GM19023 (cell line): ENCODE measurements at regions not wholly inside any gene's neighbourhood (a gene's known extent, or its start where the extent isn't known, plus 50 kb on each side); places are given as distances from the start of the nearest gene placed in this dataset.

ENCODE experiments used
- ATAC-seq: cut with Tn5 transposase; IDR thresholded peaks from one replicate; pipeline ENCODE4 v1.9.1; 2021; ENCODE audit warnings: mild to moderate bottlenecking, moderate library complexity; ENCODE audit not compliant: unreplicated experiment

GRCh38 chr15:93830221-93831080, 400.9 kb upstream of the MCTP2 start:
- no peak for ATAC-seq

DNA sequence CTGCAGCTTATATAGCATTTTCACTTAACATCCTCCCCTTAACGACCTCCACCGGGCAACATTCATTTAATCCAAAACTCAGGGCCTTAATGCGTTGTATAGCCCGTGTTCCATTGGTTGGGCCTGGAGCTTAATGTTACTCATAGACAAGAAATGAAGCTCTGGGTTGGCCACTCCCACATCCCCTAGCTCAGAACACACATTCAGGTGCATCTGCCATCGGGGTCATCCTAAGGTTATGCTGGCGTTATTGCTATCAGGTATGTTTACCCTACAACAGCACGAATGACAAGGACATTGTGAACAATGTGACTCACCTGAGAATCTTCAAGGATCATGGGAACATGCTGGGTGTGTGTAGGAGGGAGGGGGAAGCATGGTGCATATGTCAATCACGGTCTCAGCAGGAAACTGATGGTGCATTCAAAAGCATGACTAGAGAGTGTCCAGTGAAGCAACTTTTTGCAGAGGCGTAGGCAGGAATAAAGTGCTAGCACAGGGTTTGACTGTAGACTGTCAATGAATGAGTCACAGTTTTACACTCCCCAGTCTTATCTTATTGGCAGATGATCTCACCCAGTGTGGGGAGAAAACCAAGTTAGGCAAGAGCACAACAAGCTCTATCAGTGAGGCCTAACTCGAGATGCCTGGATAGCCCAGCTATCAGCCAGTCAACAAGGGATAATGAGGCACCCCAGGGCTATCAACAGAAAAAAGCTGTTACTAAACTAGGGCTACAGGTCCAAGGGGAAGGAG, 402.1 kb upstream of the MCTP2 start:
- ATAC-seq, result no peak

DNA sequence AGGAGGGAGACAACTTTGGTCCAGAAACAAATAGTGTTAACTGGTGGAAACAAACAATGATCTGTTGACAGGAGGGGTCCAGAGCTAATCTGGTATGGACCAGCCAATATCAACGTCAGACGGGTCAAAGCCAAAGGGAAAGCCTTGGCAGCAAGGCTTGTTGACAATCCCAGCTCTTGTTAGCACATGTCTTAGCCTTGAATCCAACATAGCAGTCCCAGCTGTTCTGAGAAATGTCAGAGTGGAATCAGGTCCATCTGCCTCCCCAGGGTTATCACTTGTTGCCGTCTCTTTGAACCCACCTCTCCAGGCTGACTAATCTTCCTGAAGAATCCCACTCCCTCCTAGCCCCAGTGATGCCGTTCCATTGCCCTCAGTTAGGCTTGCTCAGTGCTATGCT, 404.6 kb upstream of the MCTP2 start:
- ATAC-seq, result no peak

- ATAC-seq, result no peak
Observed at GRCh38 chr15:93826293-93826692, 405.1 kb upstream of the MCTP2 start.

DNA sequence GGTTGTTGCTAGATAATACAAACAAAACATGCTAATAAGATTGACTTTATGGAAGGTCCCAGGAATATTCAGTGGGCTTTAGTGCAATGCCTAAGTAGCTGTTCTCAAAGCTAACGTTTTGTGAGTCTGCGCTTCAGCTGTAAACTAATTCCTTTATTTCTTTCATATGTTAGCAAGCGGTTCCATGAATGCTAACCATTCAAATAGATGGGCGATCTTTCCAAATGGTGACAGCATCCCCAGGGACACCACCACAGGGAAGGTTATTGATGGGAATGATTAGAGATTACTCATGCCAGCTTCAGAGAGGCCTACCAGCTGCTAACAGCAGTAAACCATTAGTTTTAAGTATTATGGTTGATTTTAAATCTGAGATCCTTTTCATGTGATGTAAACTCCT, 405.7 kb upstream of the MCTP2 start:
- no peak for ATAC-seq

GRCh38 chr15:93823971-93824913, 407.1 kb upstream of the MCTP2 start:
- no peak for ATAC-seq

GRCh38 chr15:93820566-93820965, 410.8 kb upstream of the MCTP2 start:
- ATAC-seq, result no peak

DNA sequence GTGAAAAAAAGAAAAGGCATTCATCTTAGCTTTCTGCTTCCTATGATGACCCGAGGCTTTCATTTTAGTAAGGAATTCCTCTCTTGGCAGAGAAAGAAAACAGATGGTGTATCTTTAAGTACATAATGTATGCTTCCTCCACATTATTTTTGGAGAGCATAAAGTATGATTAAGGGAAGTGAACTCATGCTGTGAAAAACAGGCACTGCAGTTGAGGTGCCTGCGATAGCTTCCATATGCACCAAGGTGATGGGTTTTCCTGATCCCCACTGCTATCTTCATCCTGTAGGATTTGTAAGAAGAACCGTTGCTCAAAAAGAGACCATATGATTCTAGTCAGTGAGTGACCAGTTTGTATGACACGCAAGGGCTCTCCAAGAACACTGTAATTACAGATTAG, 411.5 kb upstream of the MCTP2 start:
- no peak for ATAC-seq

DNA sequence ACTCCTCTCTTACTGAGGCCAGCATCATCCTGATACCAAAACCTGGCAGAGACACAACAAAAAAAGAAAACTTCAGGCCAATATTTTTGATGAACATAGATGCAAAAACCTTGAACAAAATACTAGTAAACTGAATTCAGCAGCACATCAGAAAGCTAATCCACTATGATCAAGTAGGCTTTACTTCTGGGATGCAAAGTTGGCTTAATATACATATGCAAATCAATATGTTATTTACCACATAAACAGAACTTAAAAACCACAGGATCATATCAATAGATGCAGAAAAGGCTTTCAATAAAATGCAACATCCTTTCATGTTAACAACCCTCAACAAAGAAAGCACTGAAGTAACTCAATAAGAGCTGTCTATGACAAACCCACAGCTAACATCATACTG, 414.5 kb upstream of the MCTP2 start:
- no peak for ATAC-seq

GRCh38 chr15:93811305-93811704, 420.1 kb upstream of the MCTP2 start:
- no peak for ATAC-seq

GRCh38 chr15:93809516-93809915, 421.8 kb upstream of the MCTP2 start:
- no peak for ATAC-seq

DNA sequence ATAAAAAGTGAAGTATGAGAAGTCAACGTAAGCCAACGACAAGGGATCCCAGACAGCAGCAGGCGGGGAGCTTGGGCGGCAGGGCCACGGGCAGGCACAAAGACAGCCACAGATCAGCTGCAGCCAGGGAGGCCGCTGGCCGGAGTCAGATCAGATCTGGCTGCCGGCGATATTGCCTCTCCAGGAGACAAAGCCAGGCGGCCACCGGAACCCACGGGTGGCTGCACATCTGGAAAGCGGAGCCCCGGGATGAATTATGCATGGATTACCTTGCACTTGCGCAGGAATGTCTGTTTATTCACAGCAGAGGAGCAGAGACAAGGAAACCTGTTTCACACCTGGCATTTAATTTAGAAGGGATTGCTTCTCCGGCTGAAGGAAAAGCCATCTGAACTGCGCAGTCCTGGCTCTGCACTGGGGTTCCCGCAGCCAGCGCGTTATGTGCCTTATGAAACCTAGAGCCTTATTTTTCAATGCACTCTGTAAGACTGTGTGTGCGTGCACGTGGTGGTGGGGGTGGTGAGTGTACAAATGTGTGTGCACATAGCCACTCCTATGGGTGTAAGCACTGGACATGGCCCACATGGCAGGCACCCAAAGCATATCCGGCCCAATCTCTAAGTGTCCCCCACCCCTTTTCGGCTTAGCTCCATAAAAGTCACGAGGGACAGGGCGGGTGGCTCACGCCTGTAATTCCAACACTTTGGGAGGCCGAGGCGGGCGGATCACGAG, 427.8 kb upstream of the MCTP2 start:
- no peak for ATAC-seq

DNA sequence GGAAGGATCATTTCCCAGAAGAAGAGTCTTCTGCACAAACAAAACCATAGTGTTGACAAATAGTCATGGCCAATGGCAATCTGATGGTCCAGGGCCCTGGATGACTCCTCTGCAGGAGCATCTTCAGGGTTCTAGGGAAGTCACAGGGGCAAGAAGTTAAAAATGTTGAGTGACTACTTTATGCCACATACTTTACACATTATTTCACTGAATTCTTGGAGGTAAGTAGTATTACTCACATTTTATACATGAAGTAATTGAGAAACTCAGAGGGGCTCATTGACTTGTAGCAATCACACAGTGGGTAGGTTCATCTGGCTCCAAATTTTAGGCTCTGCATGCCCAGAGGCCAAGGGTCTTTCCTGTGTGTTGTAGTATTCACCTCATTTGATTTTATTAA, 430.2 kb upstream of the MCTP2 start:
- ATAC-seq, result no peak

DNA sequence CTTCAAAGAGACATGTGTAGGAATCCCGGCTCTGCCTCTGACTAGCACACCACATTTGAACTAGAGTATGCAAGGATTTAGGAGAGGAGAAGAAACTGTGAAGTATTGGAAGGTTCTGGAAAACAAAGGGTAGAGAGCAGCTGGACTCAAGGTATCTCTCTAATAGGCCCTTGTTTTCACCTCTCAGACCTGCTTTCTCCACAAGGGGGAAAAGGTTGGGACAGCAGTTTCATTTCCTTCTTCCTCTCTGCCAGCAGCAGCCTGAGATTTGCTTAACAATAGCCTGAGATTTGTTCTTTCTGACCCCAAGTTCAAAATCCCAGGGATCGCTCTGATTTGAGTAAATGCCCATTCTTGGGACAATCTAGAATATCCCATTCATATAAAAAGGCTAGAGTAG, 430.6 kb upstream of the MCTP2 start:
- no peak for ATAC-seq

- no peak for ATAC-seq
Observed at GRCh38 chr15:93789441-93789840, 441.9 kb upstream of the MCTP2 start.

GRCh38 chr15:93780073-93780472, 451.3 kb upstream of the MCTP2 start:
- no peak for ATAC-seq

GRCh38 chr15:93779341-93779740, 452.0 kb upstream of the MCTP2 start:
- no peak for ATAC-seq

- ATAC-seq, result no peak
Observed at GRCh38 chr15:93771196-93772030, 459.9 kb upstream of the MCTP2 start.

GRCh38 chr15:93770788-93771187, 460.6 kb upstream of the MCTP2 start:
- ATAC-seq, result no peak

- no peak for ATAC-seq
Observed at GRCh38 chr15:93762036-93762435, 469.3 kb upstream of the MCTP2 start.
